GM19463 (cell line): ENCODE measurements at regions not wholly inside any gene's neighbourhood (a gene's known extent, or its start where the extent isn't known, plus 50 kb on each side); places are given as distances from the start of the nearest gene placed in this dataset.

ENCODE experiments used
- ATAC-seq: cut with Tn5 transposase; IDR thresholded peaks from one replicate; pipeline ENCODE4 v1.9.1; 2021; ENCODE audit warnings: mild to moderate bottlenecking, moderate library complexity; ENCODE audit not compliant: unreplicated experiment

DNA sequence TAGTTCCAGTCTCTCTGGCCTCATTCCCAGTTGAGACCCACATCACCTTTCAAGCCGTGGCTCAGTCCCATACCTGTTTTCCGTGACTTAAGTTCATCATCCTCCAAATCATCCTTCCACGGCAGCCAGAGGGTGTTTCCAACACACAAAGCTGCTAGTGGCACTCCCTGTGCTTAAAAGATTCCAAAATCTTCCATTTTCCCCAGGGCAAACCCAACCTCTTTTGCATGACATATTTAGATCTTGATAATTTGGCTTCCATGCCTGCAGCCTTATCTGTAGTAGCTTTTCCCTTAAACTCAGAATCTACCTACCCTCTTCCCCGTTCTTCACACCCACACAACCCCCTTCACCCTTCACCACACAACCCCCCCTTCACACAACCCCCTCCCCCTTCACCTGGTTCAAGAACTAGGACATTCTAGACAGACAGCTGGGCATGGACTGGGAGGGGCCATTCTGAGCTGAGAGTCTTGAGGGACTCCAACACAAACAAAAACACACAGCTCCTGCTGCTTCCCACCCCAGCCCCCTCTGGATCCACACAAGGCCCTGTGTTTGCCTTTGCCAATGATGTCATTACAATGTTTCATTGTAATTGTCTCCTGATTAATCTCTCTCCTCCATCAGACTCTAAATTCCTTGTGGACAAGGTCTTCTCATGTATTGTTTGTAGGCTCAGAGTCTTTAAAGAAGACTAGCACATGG is 268.2 kb downstream of the SH3GL2 start:
- no peak for ATAC-seq

DNA sequence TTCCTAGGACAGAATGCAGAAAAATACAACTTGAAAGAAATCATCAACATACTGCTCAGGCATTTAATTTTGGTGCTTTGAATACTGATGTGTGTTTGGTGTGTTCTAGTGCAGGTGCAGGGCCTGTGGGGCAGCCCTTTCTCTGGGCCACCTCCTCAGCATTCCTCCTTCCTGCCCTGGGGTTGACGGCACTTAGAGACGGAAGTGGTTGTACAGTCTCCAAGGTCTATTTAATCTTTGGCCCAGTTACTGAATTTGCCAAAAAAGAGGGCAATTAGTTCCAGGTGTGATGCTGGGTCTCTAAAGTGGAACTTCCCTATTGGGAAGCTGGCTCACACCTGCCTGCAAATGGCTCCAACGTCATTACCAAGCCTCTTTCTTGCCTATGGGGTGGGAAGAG is 269.0 kb downstream of the SH3GL2 start:
- ATAC-seq: no peak

DNA sequence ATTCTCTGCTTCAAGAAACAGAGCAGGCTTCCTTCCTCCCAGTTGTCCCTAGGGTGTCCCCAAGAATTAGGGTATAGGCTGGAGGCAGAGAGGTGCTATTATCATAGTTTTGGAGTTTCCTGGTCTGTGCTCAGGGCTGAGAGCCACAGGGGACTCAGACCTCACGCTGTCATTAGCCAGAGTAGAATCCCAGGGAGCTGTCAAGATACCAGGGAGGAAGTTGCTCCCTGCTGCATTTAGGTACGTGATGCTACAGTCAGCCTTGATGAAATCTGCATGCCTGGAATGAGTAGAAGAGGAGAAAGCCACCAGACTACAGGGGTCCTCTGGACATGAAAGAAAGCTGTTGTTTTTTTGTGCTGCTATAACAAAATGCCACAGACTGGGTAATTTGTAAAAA is 273.2 kb downstream of the SH3GL2 start:
- ATAC-seq: no peak

DNA sequence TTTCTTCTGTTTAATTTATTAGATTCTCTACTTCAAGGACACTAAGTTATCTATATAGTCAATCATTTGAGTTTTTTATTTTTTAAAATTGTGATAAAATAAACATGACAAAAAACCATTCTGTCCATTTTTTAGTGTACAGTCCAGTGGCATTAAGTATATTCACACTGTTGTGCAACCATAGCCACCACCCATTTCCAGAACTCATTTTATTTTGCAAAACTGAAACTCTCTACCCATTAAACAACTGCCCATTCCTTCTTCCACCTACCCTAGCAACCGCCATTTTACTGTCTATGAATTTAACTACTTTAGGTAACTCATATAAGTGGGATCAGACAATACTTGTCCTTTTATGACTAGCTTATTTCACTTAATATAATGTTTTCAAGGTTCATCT is 275.6 kb downstream of the SH3GL2 start:
- no peak for ATAC-seq

DNA sequence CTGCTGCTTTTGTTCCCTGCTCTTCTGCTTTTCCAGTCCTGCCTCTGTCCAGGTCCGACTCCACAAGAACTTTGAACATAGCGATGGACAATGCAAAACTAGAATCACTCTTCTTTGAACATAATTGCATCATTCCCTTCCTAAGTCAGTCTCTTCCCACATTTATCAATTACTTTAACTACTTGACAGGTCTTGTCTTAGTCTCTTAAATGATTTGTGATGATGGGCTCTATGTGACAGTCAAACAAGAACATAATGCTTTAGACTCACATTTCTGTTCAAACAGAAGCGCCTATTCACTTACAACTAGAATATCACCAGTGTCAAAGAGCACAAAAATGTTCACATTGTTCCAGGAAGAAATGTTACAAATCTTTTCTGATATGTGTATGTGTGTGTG is 278.1 kb downstream of the SH3GL2 start:
- ATAC-seq: no peak

DNA sequence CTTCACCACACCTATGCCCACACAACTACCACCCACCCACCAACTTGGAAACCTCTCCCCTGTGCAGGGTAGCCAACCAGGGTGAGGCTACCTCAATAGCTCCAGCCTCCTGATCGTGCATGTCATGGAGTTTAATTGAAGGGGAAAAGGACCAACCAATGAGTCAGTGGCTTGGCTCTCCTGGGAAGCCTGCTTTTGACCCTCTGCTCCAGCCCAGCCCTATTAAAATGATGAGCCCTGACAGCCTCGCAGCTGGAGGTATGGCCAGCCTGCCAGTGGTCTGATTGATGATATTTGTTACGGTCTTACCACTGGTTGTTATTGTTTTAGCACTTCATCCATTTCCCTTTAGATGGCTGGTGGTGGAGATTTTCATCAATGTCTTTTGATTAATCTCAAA is 280.4 kb downstream of the SH3GL2 start:
- no peak for ATAC-seq

DNA sequence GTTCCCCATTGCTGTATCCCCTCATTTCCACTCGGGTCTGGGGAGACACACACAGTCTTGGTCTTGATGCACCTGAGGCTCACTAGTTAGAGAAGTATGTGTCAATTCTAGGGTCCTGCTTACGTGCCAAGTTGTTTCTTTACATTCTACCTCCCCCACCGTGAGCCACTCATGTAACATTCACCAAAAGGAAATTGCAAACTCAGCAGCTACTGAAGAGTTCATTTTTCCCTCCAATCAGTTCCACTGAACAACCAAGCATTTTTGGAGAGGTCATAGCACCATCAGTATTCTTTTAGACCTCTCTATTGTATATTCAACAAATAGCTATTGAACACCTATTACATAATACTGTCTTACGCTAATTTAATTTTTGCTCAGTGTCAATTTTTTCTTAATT is 281.1 kb downstream of the SH3GL2 start:
- ATAC-seq: no peak

DNA sequence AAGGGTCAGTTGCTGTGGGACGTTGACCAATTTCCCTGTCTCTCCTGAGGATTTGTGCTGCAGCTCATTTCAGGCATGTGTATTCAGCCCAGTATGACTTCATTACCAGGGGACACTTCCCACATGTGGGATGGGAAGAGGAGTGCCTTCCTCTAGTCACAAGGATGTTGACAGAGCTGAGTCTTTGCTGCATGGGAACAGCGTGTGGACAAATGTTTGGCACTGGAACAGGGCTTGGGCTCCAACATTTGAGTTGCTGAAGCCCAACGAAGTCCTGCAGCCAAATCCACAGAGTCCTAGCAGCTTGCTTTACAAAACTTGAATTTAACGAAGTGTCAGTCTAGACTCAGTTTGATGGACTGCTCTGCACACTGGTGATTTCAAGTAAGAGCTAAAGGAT is 283.2 kb downstream of the SH3GL2 start:
- ATAC-seq: no peak

DNA sequence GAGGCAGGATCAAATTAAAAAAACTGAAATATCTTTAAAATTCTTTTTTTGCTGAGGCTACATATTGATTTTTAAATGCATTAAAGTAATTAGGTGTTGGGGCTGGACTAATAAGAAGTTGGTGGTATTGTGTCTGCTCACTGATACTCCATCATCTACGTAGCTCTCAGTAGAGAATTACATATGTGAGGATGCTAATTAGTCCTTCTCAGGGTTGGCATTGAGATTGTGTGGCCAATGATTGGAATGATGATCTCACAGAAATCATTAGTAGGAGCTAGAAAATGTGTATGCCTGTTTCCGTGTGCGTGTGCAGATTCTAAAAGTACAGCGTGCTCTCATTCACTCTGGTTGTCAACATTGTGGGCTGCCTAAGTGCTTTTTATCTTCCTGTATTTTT is 283.8 kb downstream of the SH3GL2 start:
- ATAC-seq: no peak

DNA sequence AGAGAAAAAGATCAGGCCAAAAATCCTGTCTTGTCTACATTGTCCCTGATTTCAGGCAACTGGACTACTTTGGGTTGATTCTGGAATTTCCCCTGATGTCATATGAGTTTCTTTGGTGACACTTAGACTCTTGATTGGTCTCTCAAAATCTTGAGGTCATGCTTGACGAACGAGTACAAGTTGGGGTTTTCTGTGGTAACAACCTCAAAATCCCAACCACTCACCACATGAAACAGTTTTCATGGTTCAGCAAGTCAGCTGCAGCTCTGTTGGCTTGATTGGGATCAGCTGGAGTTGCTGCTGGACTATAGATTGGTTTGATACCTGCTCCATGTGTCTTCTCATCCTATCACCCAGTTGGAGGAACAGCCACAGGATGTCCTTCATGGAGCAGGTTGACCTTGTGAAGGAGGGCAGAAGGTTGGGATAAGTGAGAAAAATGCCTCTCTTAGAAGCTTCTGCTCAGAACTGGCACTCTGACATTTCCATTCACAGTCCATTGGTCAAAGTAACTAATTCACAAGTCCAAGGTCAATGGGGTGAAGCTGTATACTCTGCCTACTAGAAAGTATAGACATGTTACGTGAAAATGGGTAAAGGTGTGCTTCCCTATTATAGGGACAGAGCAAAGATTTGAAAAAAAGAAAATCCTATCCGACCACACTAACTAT is 284.5 kb downstream of the SH3GL2 start:
- peak; percentile 86 for ATAC-seq

DNA sequence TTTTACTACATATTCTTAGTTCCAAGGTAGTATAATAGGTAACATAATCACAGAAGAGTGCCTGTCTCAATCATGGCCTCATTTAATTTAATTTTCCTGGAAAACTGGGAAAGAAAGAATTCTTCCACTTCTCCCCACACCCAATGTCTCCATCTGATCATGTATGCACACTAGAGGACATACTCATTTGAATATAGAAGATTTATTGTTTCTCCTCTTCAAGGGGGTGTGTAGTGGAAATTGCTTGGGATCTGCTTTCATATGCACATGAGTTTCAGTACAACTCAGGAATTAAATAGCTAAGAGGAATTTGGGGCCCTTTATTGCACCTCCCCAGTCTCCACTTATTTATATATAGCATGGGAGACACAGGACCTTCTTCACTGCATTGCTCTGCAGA is 285.1 kb downstream of the SH3GL2 start:
- no peak for ATAC-seq

DNA sequence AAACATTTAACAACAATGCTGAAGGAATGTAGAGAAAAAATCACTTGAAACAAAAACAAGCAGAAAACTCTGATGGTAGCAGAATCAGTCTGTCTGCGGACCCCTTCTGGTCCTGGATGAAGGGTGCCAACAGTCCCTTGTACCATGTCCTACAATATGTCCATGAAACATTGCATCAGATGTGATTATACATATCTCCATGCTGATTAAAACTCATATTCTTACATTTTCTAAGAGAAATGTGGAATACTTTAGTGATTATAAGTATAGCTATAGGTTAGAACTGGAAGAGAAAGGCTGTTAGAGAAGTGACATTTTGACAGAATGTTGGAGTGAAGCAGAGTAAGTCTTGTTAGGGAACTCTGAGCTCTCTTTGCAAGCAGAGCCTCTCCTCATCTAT is 286.1 kb downstream of the SH3GL2 start:
- ATAC-seq: no peak

DNA sequence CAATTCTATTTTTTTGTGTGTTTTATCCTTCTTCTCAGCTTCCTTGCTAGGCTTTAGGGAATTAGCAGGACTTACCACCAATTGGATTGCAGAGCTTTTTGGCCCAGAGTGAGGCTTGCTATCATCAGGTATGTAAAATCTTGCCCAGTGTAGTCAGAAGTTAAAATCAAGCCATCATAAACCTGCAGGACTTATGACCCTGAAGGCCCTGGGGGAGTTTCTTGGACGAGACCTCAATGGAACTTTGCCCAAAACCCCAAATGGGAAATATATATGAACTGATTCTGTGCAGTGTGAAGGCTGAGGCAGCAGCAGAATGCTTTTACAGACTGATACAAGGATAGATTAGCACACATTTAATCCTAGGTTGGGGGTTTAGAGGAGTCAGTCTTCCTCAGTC is 287.0 kb downstream of the SH3GL2 start:
- no peak for ATAC-seq

DNA sequence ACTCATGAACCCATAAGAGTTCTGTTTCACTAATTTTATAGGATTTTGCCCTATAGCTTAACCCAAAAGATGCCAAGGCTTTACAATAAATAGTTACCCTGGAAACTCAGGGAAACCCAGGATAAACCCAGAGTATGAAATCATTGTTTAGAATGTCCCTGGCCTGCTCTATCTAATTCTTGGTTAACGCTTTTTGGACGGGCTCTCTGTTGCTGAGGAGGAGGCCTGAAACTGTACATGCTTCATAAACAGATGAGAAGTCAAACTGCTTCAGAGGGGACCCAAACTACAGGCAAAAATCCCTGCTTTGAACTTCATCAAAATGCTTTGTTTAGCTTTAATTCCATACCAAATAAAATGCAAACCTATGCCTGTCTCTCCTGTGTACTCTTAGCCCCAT is 291.9 kb downstream of the SH3GL2 start:
- no peak for ATAC-seq

DNA sequence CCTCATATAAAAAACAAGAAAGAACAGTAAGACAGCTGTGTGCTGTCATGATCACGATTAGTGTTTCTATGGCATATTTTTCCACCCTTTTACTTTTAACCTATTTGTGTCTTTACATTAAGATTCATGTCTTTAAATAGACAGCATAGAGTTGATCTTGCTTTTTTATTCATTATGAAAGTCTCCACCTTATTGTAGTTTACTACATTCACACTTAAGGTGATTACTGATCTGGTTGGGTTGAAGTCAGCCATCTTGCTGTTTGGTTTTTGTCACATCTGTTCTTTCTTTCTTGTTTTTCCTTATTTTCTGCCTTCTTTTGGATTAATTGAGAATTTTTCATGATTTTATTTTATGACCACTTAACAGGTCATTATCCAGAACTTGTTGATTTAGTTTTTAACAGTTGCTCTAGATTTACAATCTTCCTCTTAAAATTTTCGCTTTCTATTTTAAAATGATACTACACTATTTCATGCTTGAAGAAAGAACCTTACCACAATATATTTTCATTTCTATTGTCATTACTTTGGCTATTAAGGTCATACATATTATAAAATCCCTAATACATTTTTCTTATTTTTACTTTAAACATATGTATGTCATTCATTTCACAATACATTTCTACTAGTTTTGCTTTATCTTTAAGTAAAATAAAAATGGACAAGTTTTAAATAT is 292.5 kb downstream of the SH3GL2 start:
- ATAC-seq: no peak

DNA sequence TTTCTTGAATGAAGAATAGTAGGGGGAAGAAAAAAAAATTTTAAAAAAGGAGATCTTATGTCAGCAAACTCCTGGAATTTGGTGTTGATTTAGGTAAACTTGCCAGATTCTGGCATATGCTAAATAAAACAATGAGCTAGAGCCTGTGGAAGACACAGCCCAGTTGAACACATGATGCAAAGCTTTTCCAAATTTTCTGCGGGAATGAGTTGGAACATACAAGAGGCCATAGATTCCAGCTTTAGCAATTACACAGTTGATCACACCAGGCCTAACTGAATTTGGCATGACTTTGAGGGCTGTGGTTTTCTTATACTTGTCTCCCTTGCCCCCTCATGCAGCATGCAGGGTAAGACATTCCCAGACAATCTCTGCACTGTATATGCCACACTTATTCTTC is 297.0 kb downstream of the SH3GL2 start:
- no peak for ATAC-seq

DNA sequence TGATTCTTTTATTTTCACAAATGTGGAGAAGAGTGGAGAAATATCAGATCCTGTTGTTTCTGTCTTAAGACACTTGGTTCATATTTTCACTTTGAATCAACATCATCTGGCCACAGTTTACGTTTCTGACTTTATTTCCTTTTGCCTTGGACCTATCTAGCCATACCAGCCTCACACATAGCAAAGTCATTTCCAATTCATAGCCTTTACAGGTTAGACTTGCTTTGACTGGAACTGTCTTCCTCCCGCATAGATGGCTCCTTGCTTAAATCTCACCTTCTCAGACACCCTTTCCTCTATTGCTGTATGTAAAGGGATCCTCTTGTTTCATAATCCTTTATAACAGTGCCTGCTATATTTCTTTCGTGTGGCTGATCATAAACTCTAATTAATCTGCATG is 297.8 kb downstream of the SH3GL2 start:
- ATAC-seq: peak; percentile 51

DNA sequence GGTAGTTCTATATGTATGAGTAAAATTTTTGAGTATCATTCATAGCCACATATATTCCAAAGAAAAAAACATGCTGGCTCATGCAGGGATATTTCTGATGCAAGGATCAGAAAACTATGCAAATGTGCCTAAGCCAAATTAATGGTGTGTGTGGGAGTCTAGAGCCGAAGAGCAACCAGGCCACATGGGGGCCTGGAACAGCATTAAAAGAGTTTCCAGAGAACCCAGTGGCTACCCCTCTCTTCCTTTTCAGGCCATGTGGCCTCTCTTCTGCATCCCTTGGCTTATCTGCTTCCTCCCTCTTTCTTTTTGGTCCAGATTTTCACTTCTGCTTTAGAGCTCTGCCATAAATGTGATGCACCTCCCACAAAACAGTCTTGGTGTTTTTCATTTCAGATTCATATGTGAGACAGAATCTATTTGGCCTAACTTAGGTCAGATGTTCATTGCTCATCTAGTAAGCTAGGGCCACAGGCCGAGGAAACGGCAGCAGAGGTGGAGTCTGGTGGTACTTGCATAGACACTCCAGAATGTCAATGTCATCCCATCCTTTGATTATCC is 300.0 kb downstream of the SH3GL2 start:
- peak; percentile 31 for ATAC-seq

DNA sequence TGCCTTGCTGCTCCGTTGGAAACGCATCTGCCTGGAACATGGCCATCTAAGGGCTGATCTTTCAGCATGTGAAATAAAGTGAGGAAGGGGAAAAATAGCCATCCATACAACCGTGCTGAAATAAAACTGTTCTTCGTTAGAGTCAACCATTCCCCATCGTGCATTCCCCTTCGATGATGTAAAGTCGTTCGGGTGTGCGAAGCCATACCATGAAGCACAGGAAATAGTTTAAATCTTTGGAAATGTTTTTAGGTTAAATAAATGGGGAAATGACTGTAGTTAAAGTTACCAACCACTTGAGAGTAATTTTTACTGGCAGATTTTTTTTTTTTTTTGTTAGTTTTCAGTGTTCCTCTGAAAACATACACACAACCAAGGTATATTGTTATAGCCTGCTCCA is 302.5 kb downstream of the SH3GL2 start:
- ATAC-seq: no peak

DNA sequence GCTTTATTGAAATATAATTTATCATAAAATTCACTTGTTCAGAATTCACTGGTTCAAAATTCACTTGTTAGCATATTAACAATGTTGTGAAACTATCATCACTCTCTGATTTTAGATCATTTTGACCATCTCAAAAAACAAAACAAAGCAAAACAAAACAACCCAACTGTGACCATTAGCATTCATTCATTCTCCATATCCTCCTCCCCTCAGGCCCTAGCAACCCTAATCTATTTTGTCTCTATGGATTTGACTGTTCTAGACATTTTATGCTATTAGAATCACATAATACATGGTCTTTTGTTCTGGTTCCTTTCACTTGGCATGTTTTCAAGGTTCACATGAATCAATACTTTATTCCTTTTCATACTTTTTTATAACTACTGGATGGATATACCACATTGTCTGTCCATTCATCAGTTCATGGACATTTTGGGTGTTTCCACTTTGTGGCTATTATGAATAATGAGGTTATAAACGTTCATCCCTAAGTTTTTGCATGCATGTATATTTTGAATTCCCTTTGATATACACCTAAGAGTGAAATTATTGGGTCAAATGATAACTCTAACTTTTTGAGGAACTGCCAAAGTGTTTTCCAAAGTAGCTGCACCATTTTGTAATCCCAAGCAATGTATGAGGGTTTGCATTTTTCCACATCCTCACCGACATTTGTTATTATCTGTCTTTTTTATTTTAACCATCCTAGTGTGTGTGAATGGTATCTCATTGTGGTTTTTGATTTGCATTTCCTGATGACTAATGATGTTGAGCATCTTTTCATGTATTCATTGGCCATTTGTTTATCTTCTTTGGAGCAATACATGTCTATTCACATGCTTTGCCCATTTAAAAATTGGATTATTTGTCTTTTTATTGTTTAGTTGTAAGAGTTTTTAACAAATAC is 304.1 kb downstream of the SH3GL2 start:
- ATAC-seq: no peak

DNA sequence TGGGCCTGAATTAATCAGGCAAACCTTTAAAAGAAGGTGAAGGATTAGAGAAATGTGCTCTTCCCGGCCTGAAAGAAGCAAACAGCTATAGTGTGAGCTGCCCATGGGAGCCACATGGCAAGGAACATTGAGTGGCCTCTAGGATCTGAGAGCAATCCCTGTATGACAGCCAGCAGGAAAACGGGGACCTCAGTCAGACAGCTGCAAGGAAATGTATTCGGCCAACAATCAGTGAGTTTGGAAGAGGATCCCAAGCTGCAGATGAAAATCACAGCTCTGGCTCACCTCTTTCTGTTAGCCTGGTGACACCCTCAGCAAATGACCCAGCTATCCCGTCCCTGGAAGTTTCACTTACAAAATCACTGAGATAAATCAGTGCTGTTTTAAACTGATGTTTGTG is 309.2 kb downstream of the SH3GL2 start:
- ATAC-seq: no peak
